HepG2 (cell line): ENCODE measurements at regions not wholly inside any gene's neighbourhood (a gene's known extent, or its start where the extent isn't known, plus 50 kb on each side); places are given as distances from the start of the nearest gene placed in this dataset.

Experiments
- ATAC-seq: fragments of 200-7000 bp; cut with Tn5 transposase; 3 replicates; pipeline ENCODE4 v1.9.1; 2020; ENCODE audit warnings: mild to moderate bottlenecking, moderate library complexity
- BruUV-seq: library from RNA; stranded (reverse); fragments of 400-500 nt; replicated peaks from 2 replicates; lab custom pipeline; 2021; lab: Mats Ljungman, UMichigan
- CTCF ChIA-PET: fragments of 300-600 bp; formaldehyde crosslinking; extraction: SDS; loops from one replicate; lab custom pipeline; 2021; ENCODE audit warnings: low total read pairs, inconsistent platforms, low intra/inter-chr PET ratio; lab: Yijun Ruan, JAX
- POLR2A ChIA-PET: fragments of 350-600 bp; sonication (Branson Sonifier 250); formaldehyde crosslinking; loops from one replicate; lab custom pipeline; 2020; ENCODE audit warnings: antibody characterized with exemption, inconsistent platforms; lab: Yijun Ruan, JAX
- DNase-seq: peaks from one replicate; pipeline ENCODE4 v3.0.0-alpha.2; 2015; ENCODE audit warnings: low spot score
- FAIRE-seq: peaks from 3 replicates; lab custom pipeline; 2011; peaks lifted over from hg19 to GRCh38; lab: Jason Lieb, UNC
- H2AFZ ChIP-seq: one replicate; pipeline ENCODE4 v1.6.1; 2011; ENCODE audit warnings: low read length, inconsistent platforms
- H3K27ac ChIP-seq: fragments of 300-600 bp; 3 replicates; pipeline ENCODE4 v1.8.0; 2011; ENCODE audit warnings: mixed run types, mild to moderate bottlenecking, mixed read lengths, low read length, inconsistent platforms; ENCODE audit not compliant: insufficient read depth; ENCODE audit errors: extremely low read length
- H3K27me3 ChIP-seq, 2 experiments: fragments of 200-600 bp in 1 of 2; 2 replicates in 1 of 2; 3 replicates in 1 of 2; pipeline versions ENCODE4 v1.6.0 to v1.8.0; 2011; ENCODE audit warnings: low read length in 2 of 2, mild to moderate bottlenecking in 2 of 2, moderate library complexity in 2 of 2, inconsistent platforms in 1 of 2; ENCODE audit not compliant: insufficient read depth in 2 of 2, control insufficient read depth in 1 of 2
- H3K36me3 ChIP-seq, 2 experiments: fragments of 200-600 bp in 1 of 2; replicated peaks in 1 of 2; 2 replicates in 1 of 2; 3 replicates in 1 of 2; pipeline versions ENCODE4 v1.5.1 to v1.8.0; 2011; ENCODE audit warnings: low read length in 2 of 2, inconsistent platforms in 1 of 2; ENCODE audit not compliant: insufficient read depth in 2 of 2, control insufficient read depth in 1 of 2
- H3K4me1 ChIP-seq: 2 replicates; pipeline ENCODE4 v1.5.1; 2012; ENCODE audit warnings: low read length, inconsistent platforms; ENCODE audit not compliant: insufficient read depth
- H3K4me2 ChIP-seq: 2 replicates; pipeline ENCODE4 v1.6.0; 2011; ENCODE audit warnings: low read depth, low read length, inconsistent platforms
- H3K4me3 ChIP-seq, 3 experiments: fragments of 200-600 bp in 1 of 3; sonication (generic), shearing (Covaris generic) in 1 of 3; replicated peaks in 1 of 3; 2 replicates each; pipeline ENCODE4 v1.5.1; 2011 to 2016; ENCODE audit warnings: low read length in 3 of 3, inconsistent platforms in 2 of 3, low read depth in 2 of 3, mild to moderate bottlenecking in 2 of 3, control low read depth in 1 of 3, mixed read lengths in 1 of 3; ENCODE audit not compliant: insufficient read depth in 1 of 3
- H3K79me2 ChIP-seq: one replicate; pipeline ENCODE4 v1.6.1; 2011; ENCODE audit warnings: low read length, inconsistent platforms; ENCODE audit not compliant: insufficient read depth
- H3K9ac ChIP-seq: 2 replicates; pipeline ENCODE4 v1.6.0; 2011; ENCODE audit warnings: mild to moderate bottlenecking, low read depth, low read length, inconsistent platforms; ENCODE audit not compliant: insufficient read depth
- H3K9me3 ChIP-seq: 2 replicates; pipeline ENCODE4 v1.5.1; 2012; ENCODE audit warnings: mild to moderate bottlenecking, low read length
- H4K20me1 ChIP-seq: 2 replicates; pipeline ENCODE4 v1.6.0; 2011; ENCODE audit warnings: inconsistent platforms, mild to moderate bottlenecking, low read length, moderate library complexity; ENCODE audit not compliant: insufficient read depth
- ARHGAP35 ChIP-seq: sonication (generic); formaldehyde crosslinking; IDR thresholded peaks from 2 replicates; pipeline ENCODE4 v1.9.0; 2022; ENCODE audit warnings: mild to moderate bottlenecking, inconsistent platforms, moderate library complexity, missing genetic modification reagents, borderline replicate concordance
- CBX2 ChIP-seq, 2 experiments: fragments of 200-600 bp in 1 of 2; sonication (generic); formaldehyde crosslinking in 1 of 2; IDR thresholded peaks; 2 replicates each; pipeline versions ENCODE4 v1.7.0 to v1.8.1; 2018 to 2022; ENCODE audit warnings: low read depth in 2 of 2, low read length in 1 of 2, mild to moderate bottlenecking in 1 of 2, missing genetic modification reagents in 1 of 2
- GABPA ChIP-seq, 2 experiments: IDR thresholded peaks; 2 replicates each; pipeline ENCODE4 v1.6.1; 2011 to 2016; ENCODE audit warnings: low read depth in 2 of 2, low read length in 1 of 2, missing biosample characterization in 1 of 2, missing genetic modification characterization in 1 of 2
- JUNB ChIP-seq: sonication (generic); formaldehyde crosslinking; IDR thresholded peaks from 2 replicates; pipeline ENCODE4 v1.8.0; 2022; ENCODE audit warnings: missing genetic modification reagents, mild to moderate bottlenecking, borderline replicate concordance
- KLF13 ChIP-seq: sonication (generic); formaldehyde crosslinking; IDR thresholded peaks from 2 replicates; pipeline ENCODE4 v1.4.0; 2020; ENCODE audit warnings: mild to moderate bottlenecking, missing genetic modification reagents
- RBM22 ChIP-seq: fragments of 200-400 bp; formaldehyde crosslinking; optimal IDR thresholded peaks from 2 replicates; pipeline ENCODE3; 2017; ENCODE audit warnings: mild to moderate bottlenecking, low read length, moderate library complexity
- SOX13 ChIP-seq, 3 experiments: fragments of 450-650 bp in 1 of 3; sonication (generic) in 1 of 3; formaldehyde crosslinking in 1 of 3; IDR thresholded peaks in 2 of 3; conservative IDR thresholded peaks in 1 of 3; 2 replicates each; pipeline versions ENCODE4 v1.5.0 to v1.6.1; 2016 to 2020; ENCODE audit warnings: antibody characterized with exemption in 1 of 3, mild to moderate bottlenecking in 1 of 3, missing compliant biosample characterization in 1 of 3, missing genetic modification reagents in 1 of 3, moderate library complexity in 1 of 3
- SRSF9 ChIP-seq: fragments of 200-400 bp; formaldehyde crosslinking; IDR thresholded peaks from 2 replicates; pipeline ENCODE4 v1.6.1; 2018; ENCODE audit warnings: borderline replicate concordance, mild to moderate bottlenecking, low read depth, low read length; ENCODE audit not compliant: insufficient read depth, poor library complexity, severe bottlenecking
- ZBTB40 ChIP-seq, 2 experiments: fragments of 450-650 bp in 1 of 2; sonication (generic) in 1 of 2; formaldehyde crosslinking in 1 of 2; IDR thresholded peaks; 2 replicates each; pipeline versions ENCODE4 v1.6.1 to v1.8.0; 2016 to 2022; ENCODE audit warnings: antibody characterized with exemption in 1 of 2, mild to moderate bottlenecking in 1 of 2, missing genetic modification reagents in 1 of 2
- ZMYM2 ChIP-seq: sonication (generic); formaldehyde crosslinking; IDR thresholded peaks from 2 replicates; pipeline ENCODE4 v1.8.0; 2022; ENCODE audit warnings: mild to moderate bottlenecking, missing genetic modification reagents
- ZMYM3 ChIP-seq: sonication (generic); formaldehyde crosslinking; IDR thresholded peaks from 2 replicates; pipeline ENCODE4 v1.5.1; 2020; ENCODE audit warnings: mild to moderate bottlenecking, missing genetic modification reagents
- ZNF136 ChIP-seq: sonication (generic); formaldehyde crosslinking; IDR thresholded peaks from 2 replicates; pipeline ENCODE4 v1.8.1; 2022; ENCODE audit warnings: low read depth, mild to moderate bottlenecking, moderate library complexity, missing genetic modification reagents
- ZNF432 ChIP-seq: sonication (generic); formaldehyde crosslinking; IDR thresholded peaks from 2 replicates; pipeline ENCODE4 v1.5.0; 2020; ENCODE audit warnings: missing genetic modification reagents, mild to moderate bottlenecking, borderline replicate concordance
- ZNF589 ChIP-seq: sonication (generic); formaldehyde crosslinking; conservative IDR thresholded peaks from 2 replicates; pipeline ENCODE4 v1.8.0; 2022; ENCODE audit warnings: mild to moderate bottlenecking, moderate library complexity, missing genetic modification reagents
- WGBS: methylation state at CpG from one replicate; pipeline ENCODE4 v1.1.6; 2017; ENCODE audit warnings: low lambda C conversion rate; 5-methylcytosine and 5-hydroxymethylcytosine counted together
- in situ Hi-C: cut with HindIII; loops from 2 replicates; pipeline ENCODE4 v1.10.0; 2017; ENCODE audit warnings: low pct_unique_long_range_greater_than_20kb; ENCODE audit not compliant: extremely low pct_ligation_motif_present
- intact Hi-C: fragments of 100-400 bp; cut with micrococcal nuclease; formaldehyde crosslinking; loops from one replicate; pipeline ENCODE4 v1.10.0; 2022; ENCODE audit not compliant: unreplicated experiment

DNA sequence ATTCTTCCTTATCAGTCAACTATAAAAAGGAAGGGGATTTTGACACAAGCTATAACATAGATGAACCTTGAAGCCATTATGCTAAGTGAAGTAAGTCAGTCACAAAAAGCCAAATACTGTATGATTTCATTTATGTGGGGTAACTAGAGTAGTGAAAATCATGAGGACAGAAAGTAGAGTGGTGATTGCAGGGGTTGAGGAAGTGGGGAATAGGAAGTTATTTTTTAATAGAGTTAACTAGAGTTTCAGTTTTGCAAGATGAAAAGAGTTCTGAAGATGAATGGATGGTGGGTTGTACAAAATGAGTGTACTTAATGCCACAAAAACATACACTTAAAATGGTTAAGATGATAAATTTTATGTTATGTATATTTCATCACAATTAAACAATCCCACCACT is 65.4 kb upstream of the FAM174A start (continued):
- TF ChIP-seq GABPA (IDR thresholded peaks at IDR 0.05; ENCODE audit: low read depth, low read length) (no peak), GABPA (CRISPR knock-in tag; IDR thresholded peaks at IDR 0.05; ENCODE audit: low read depth) (no peak), SRSF9 (no peak), ZNF136 (CRISPR knock-in tag) (no peak), CBX2 (IDR thresholded peaks at IDR 0.05; ENCODE audit: low read depth, low read length) (no peak), CBX2 (CRISPR knock-in tag; IDR thresholded peaks at IDR 0.05; ENCODE audit: low read depth) (no peak), SOX13 (IDR thresholded peaks at IDR 0.05) (no peak), SOX13 (CRISPR knock-in tag; conservative IDR thresholded peaks at IDR 0.05 in 1 of 2, IDR thresholded peaks at IDR 0.05 in 1 of 2) (no peak)
- TF ChIP-seq, all 625 proteins: peak for 0

GRCh38 chr5:100464418-100464817 is 70.8 kb upstream of the FAM174A start:
- no peak for FAIRE-seq
- Histone ChIP-seq H3K27me3 (no peaks in the 10 kb centered on the region; a peak in 1 of 5 replicates), H3K79me2 (no peaks in the 10 kb centered on the region), H3K9me3 (no peaks in the 10 kb centered on the region), H3K4me1 (no peaks in the 10 kb centered on the region), H3K4me3 (no peak overlapping the region), H3K9ac (no peak overlapping the region), H2AFZ (no peak overlapping the region), H4K20me1 (no peaks in the 10 kb centered on the region), H3K36me3 (no peaks in the 10 kb centered on the region), H3K27ac (no peak overlapping the region), H3K4me2 (no peak overlapping the region)
- intact Hi-C loops (no loop called here), in situ Hi-C loops (no loop called here)
- POLR2A ChIA-PET, result no interaction called here
- CTCF ChIA-PET, result no interaction called here
- WGBS, result 3% methylated on average over 2 of the region's 2 CpGs
- no peak for ATAC-seq
- no TSS peak for BruUV-seq
- no peak for DNase-seq
- TF ChIP-seq KLF13, result no peak
- TF ChIP-seq ZMYM3, result no peak
- TF ChIP-seq ZMYM2 (CRISPR knock-in tag), result no peak
- TF ChIP-seq RBM22, result no peak
- TF ChIP-seq JUNB, result no peak
- TF ChIP-seq ZNF432 (CRISPR knock-in tag), result no peak
- no peak for TF ChIP-seq ZNF589 (CRISPR knock-in tag)
- TF ChIP-seq ZBTB40 (IDR thresholded peaks at IDR 0.05), result no peak
- no peak for TF ChIP-seq ZBTB40 (CRISPR knock-in tag; IDR thresholded peaks at IDR 0.05)
- TF ChIP-seq ARHGAP35 (CRISPR knock-in tag), result no peak
